K562 (cell line): ENCODE measurements at regions not wholly inside any gene's neighbourhood (a gene's known extent, or its start where the extent isn't known, plus 50 kb on each side); places are given as distances from the start of the nearest gene placed in this dataset.

Source experiments
- ATAC-seq: fragments of 200-7000 bp; cut with Tn5 transposase; 3 replicates; pipeline ENCODE4 v1.9.1; 2020; ENCODE audit warnings: moderate library complexity
- BruUV-seq: library from RNA; stranded (reverse); fragments of 400-500 nt; replicated peaks from 2 replicates; lab custom pipeline; 2021; lab: Mats Ljungman, UMichigan
- CTCF ChIA-PET: fragments of 300-600 bp; formaldehyde crosslinking; extraction: SDS; loops from one replicate; lab custom pipeline; 2021; ENCODE audit warnings: low intra/inter-chr PET ratio; lab: Yijun Ruan, JAX
- POLR2A ChIA-PET: fragments of 300-600, 350-650 bp; sonication (Branson Sonifier 250); formaldehyde crosslinking; extraction: SDS; loops from one replicate; lab custom pipeline; 2021; ENCODE audit warnings: antibody characterized with exemption, inconsistent platforms; lab: Yijun Ruan, JAX
- DNase-seq, 4 experiments: peaks; one replicate each; pipeline versions ENCODE4 v3.0.0 to v3.0.0-alpha.2; 2011 to 2018; ENCODE audit warnings: low spot score in 3 of 4, mixed read lengths in 3 of 4; ENCODE audit errors: extremely low read depth in 1 of 4
- FAIRE-seq: peaks from 2 replicates; lab custom pipeline; 2011; peaks lifted over from hg19 to GRCh38; lab: Jason Lieb, UNC
- H2AFZ ChIP-seq: 2 replicates; pipeline ENCODE4 v1.6.0; 2011; ENCODE audit warnings: low read depth, low read length, control low read depth, inconsistent platforms
- H3K27ac ChIP-seq: fragments of 200-600 bp; 3 replicates; pipeline ENCODE4 v1.8.0; 2011; ENCODE audit warnings: low read depth, mild to moderate bottlenecking, control low read depth, inconsistent platforms, low read length, moderate library complexity, mixed read lengths; ENCODE audit errors: extremely low read depth
- H3K27me3 ChIP-seq, 2 experiments: fragments of 300-600 bp in 1 of 2; 2 replicates in 1 of 2; 3 replicates in 1 of 2; pipeline versions ENCODE4 v1.6.0 to v1.8.0; 2011; ENCODE audit warnings: inconsistent platforms in 2 of 2, low read length in 2 of 2, mild to moderate bottlenecking in 1 of 2, mixed read lengths in 1 of 2, moderate library complexity in 1 of 2; ENCODE audit not compliant: control insufficient read depth in 2 of 2, insufficient read depth in 2 of 2
- H3K36me3 ChIP-seq: fragments of 300-600 bp; 3 replicates; pipeline ENCODE4 v1.8.0; 2011; ENCODE audit warnings: mild to moderate bottlenecking, low read length, inconsistent platforms; ENCODE audit not compliant: control insufficient read depth, insufficient read depth
- H3K4me1 ChIP-seq, 2 experiments: fragments of 200-600 bp in 1 of 2; replicated peaks in 1 of 2; 2 replicates in 1 of 2; 3 replicates in 1 of 2; pipeline versions ENCODE4 v1.5.1 to v1.8.0; 2011; ENCODE audit warnings: inconsistent platforms in 2 of 2, low read length in 2 of 2, mild to moderate bottlenecking in 1 of 2, mixed read lengths in 1 of 2, moderate library complexity in 1 of 2; ENCODE audit not compliant: control insufficient read depth in 2 of 2, insufficient read depth in 2 of 2
- H3K4me2 ChIP-seq: 2 replicates; pipeline ENCODE4 v1.6.1; 2011; ENCODE audit warnings: low read length, control low read depth, inconsistent platforms, mixed read lengths; ENCODE audit not compliant: insufficient read depth
- H3K4me3 ChIP-seq: fragments of 200-600 bp; sonication (generic), shearing (Covaris generic); 2 replicates; pipeline ENCODE4 v1.5.1; 2016; ENCODE audit warnings: control low read depth, inconsistent platforms
- H3K79me2 ChIP-seq: fragments of 200-600 bp; 3 replicates; pipeline ENCODE4 v1.8.0; 2011; ENCODE audit warnings: low read length, inconsistent platforms; ENCODE audit not compliant: control insufficient read depth, insufficient read depth
- H3K9ac ChIP-seq, 2 experiments: 2 replicates each; pipeline versions ENCODE4 v1.6.0 to v1.6.1; 2011; ENCODE audit warnings: low read depth in 2 of 2, low read length in 2 of 2, control low read depth in 1 of 2, inconsistent platforms in 1 of 2, mild to moderate bottlenecking in 1 of 2, mixed read lengths in 1 of 2; ENCODE audit not compliant: insufficient read depth in 1 of 2
- H3K9me1 ChIP-seq: one replicate; pipeline ENCODE4 v1.6.0; 2011; ENCODE audit warnings: inconsistent platforms, mild to moderate bottlenecking, low read length, moderate library complexity; ENCODE audit not compliant: control insufficient read depth, insufficient read depth
- H3K9me3 ChIP-seq: replicated peaks from 2 replicates; pipeline ENCODE4 v1.5.1; 2011; ENCODE audit warnings: low read depth, low read length, inconsistent platforms; ENCODE audit not compliant: control insufficient read depth, insufficient read depth
- H4K20me1 ChIP-seq: replicated peaks from 2 replicates; pipeline ENCODE4 v1.6.1; 2011; ENCODE audit warnings: low read length, inconsistent platforms, mixed read lengths; ENCODE audit not compliant: control insufficient read depth, insufficient read depth
- DLX4 ChIP-seq: fragments of 250-450 bp; sonication (Bioruptor Pico); IDR thresholded peaks from 2 replicates; pipeline ENCODE4 v1.6.1; 2021; ENCODE audit warnings: mild to moderate bottlenecking
- DMBX1 ChIP-seq: fragments of 250-450 bp; sonication (Bioruptor Pico); IDR thresholded peaks from 2 replicates; pipeline ENCODE4 v1.8.0; 2022; ENCODE audit warnings: inconsistent platforms, mild to moderate bottlenecking, moderate library complexity, borderline replicate concordance
- ELF4 ChIP-seq: fragments of 450-650 bp; formaldehyde crosslinking; IDR thresholded peaks from 2 replicates; pipeline ENCODE4 v1.4.0; 2022; ENCODE audit warnings: missing genetic modification characterization
- NCOR1 ChIP-seq: fragments of 450-650 bp; IDR thresholded peaks from 2 replicates; pipeline ENCODE4 v1.6.1; 2016; ENCODE audit warnings: mild to moderate bottlenecking, moderate library complexity
- NR1H2 ChIP-seq: sonication (generic); formaldehyde crosslinking; IDR thresholded peaks from 2 replicates; pipeline ENCODE4 v1.4.0; 2020; ENCODE audit warnings: mild to moderate bottlenecking, missing genetic modification reagents
- RBM15 ChIP-seq: fragments of 200-400 bp; formaldehyde crosslinking; IDR thresholded peaks from 2 replicates; pipeline ENCODE4 v1.6.1; 2018; ENCODE audit warnings: mild to moderate bottlenecking, low read length, moderate library complexity; ENCODE audit not compliant: insufficient read depth
- SFPQ ChIP-seq: fragments of 200-400 bp; formaldehyde crosslinking; IDR thresholded peaks from 2 replicates; pipeline ENCODE4 v1.6.1; 2017; ENCODE audit warnings: mild to moderate bottlenecking, low read depth, low read length, moderate library complexity
- TFAM ChIP-seq: fragments of 250-450 bp; sonication (Bioruptor Pico); conservative IDR thresholded peaks from 2 replicates; pipeline ENCODE4 v1.5.0; 2021; ENCODE audit warnings: mild to moderate bottlenecking, moderate library complexity
- TGIF2 ChIP-seq: sonication (generic); formaldehyde crosslinking; IDR thresholded peaks from 2 replicates; pipeline ENCODE4 v1.8.1; 2022; ENCODE audit warnings: mild to moderate bottlenecking, missing genetic modification reagents, moderate library complexity
- ZNF41 ChIP-seq: fragments of 250-450 bp; sonication (Bioruptor Pico); conservative IDR thresholded peaks from 2 replicates; pipeline ENCODE4 v1.4.0; 2020; ENCODE audit warnings: mild to moderate bottlenecking
- ZNF766 ChIP-seq: fragments of 200-800 bp; sonication (Bioruptor generic); conservative IDR thresholded peaks from 2 replicates; pipeline ENCODE4 v1.6.1; 2016; ENCODE audit warnings: missing genetic modification characterization, missing compliant biosample characterization
- WGBS: fragments of 100-300 bp; shearing (Covaris generic); methylation state at CpG from one replicate; pipeline ENCODE4 v1.1.6; 2016; ENCODE audit warnings: low coverage, mixed read lengths; ENCODE audit not compliant: insufficient coverage; ENCODE audit errors: missing lambda C conversion rate; 5-methylcytosine and 5-hydroxymethylcytosine counted together
- in situ Hi-C: fragments of 300-500 bp; cut with MboI; formaldehyde crosslinking; loops from 4 replicates; pipeline ENCODE4 v1.15.0; 2018; ENCODE audit warnings: inconsistent platforms, mixed read lengths
- intact Hi-C: fragments of 100-400 bp; cut with micrococcal nuclease; formaldehyde crosslinking; loops from 2 replicates; pipeline ENCODE4 v1.14.2; 2022

DNA sequence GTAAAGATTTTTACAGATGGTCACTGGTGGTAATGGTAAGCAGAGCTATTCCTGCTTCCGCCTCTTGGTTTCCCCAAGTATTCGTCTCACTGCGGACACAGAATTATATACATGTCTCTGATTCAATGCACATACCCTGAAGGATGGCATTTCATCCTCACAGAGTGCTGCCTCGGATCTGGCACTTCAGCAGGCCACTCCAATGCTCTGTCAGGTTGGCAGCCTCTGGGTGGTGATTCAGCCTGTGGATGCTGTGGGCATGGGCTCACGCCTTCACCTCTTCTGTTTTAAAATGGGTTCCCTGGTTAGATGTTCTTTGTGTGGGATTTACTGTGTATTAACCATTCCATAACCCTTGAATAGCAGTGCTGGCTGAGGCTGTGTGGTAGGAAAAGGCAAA lies 182.6 kb upstream of the ZNF608 start:
- WGBS, result 41% methylated on average over 5 of the region's 5 CpGs
- no peaks in the 10 kb centered on the region for H3K9me1 ChIP-seq
- FAIRE-seq (no peak), ATAC-seq (no peak), DNase-seq (no peak)
- H3K4me2 ChIP-seq, result no peak overlapping the region
- H3K27ac ChIP-seq, result no peak overlapping the region
- ChIA-PET POLR2A (no interaction called here), CTCF (no interaction called here)
- no peaks in the 10 kb centered on the region for H3K27me3 ChIP-seq
- H3K4me1 ChIP-seq, result no peaks in the 10 kb centered on the region
- no TSS peak for BruUV-seq
- no peaks in the 10 kb centered on the region for H4K20me1 ChIP-seq
- in situ Hi-C loops, result no loop called here
- no peak overlapping the region for H3K4me3 ChIP-seq
- H3K36me3 ChIP-seq, result no peaks in the 10 kb centered on the region
- TF ChIP-seq NCOR1, result no peak
- no peak for TF ChIP-seq TGIF2
- TF ChIP-seq ELF4 (CRISPR knock-in tag), result no peak
- TF ChIP-seq DMBX1 (CRISPR knock-in tag), result no peak
- no peak for TF ChIP-seq NR1H2 (CRISPR knock-in tag)
- no peak for TF ChIP-seq ZNF41 (CRISPR knock-in tag)
- no peak for TF ChIP-seq RBM15
- no peak for TF ChIP-seq ZNF766 (CRISPR knock-in tag)
- no peak for TF ChIP-seq SFPQ
- no peak for TF ChIP-seq DLX4
- TF ChIP-seq TFAM (CRISPR knock-in tag), result no peak
- H3K9ac ChIP-seq, result no peak overlapping the region
- H3K9me3 ChIP-seq, result no peaks in the 10 kb centered on the region
- intact Hi-C loops, result no loop called here
- H3K79me2 ChIP-seq, result no peaks in the 10 kb centered on the region
- H2AFZ ChIP-seq, result no peak overlapping the region
